Activated CD8-positive, alpha-beta T cell treated with anti-CD3 and anti-CD28 coated beads, Interleukin-2, amount 10 ng/mL, durations not matched to agents 7 days and 5 days (primary cell): ENCODE measurements at regions not wholly inside any gene's neighbourhood (a gene's known extent, or its start where the extent isn't known, plus 50 kb on each side); places are given as distances from the start of the nearest gene placed in this dataset.
"Not testable (repeated sequence)": the region's sequence is repeated elsewhere in the genome, so short reads cannot be mapped to it uniquely, and the experiment has no call there.

Experiments used
- ATAC-seq: fragments of 150-1000 bp; cut with Tn5 transposase; one replicate; pipeline ENCODE4 v1.10.0; 2021; ENCODE audit warnings: moderate library complexity
- CTCF ChIA-PET: fragments of 350-600 bp; sonication (Branson Sonifier 250); formaldehyde crosslinking; loops from one replicate; lab custom pipeline; 2021; ENCODE audit warnings: antibody characterized with exemption; lab: Charles Lee
- POLR2A ChIA-PET: fragments of 350-600 bp; sonication (Branson Sonifier 250); formaldehyde crosslinking; loops from one replicate; lab custom pipeline; 2021; ENCODE audit warnings: antibody characterized with exemption; lab: Charles Lee
- DNase-seq: peaks from one replicate; pipeline ENCODE4 v3.0.0-alpha.2; 2020
- H3K27ac Mint-ChIP-seq: one replicate; pipeline ENCODE4 v1.8.0; 2021; ENCODE audit warnings: mild to moderate bottlenecking, mixed read lengths
- H3K27me3 Mint-ChIP-seq: one replicate; pipeline ENCODE4 v1.8.0; 2021; ENCODE audit warnings: low read depth, mixed read lengths
- H3K36me3 Mint-ChIP-seq: one replicate; pipeline ENCODE4 v1.8.0; 2021; ENCODE audit warnings: low read depth, mixed read lengths
- H3K4me1 Mint-ChIP-seq: one replicate; pipeline ENCODE4 v1.8.0; 2021; ENCODE audit warnings: low read depth, mixed read lengths
- H3K4me3 Mint-ChIP-seq: one replicate; pipeline ENCODE4 v1.8.0; 2021; ENCODE audit warnings: mild to moderate bottlenecking, mixed read lengths
- H3K9me3 Mint-ChIP-seq: one replicate; pipeline ENCODE4 v1.8.0; 2022; ENCODE audit warnings: mixed read lengths; ENCODE audit not compliant: insufficient read depth

GRCh38 chr10:6795541-6795940 lies 215.5 kb upstream of the PRKCQ start:
- ATAC-seq = no peak
- DNase-seq = no peak
- Mint-ChIP-seq H3K4me3 (no peak overlapping the region), H3K36me3 (no peaks in the 10 kb centered on the region), H3K9me3 (no peaks in the 10 kb centered on the region), H3K27ac (no peak overlapping the region), H3K4me1 (no peaks in the 10 kb centered on the region), H3K27me3 (peaks cover 16% of the 10 kb centered on the region)
- CTCF ChIA-PET = no interaction called here
- POLR2A ChIA-PET = no interaction called here

GRCh38 chr10:6794841-6795240 lies 214.8 kb upstream of the PRKCQ start:
- H3K36me3 Mint-ChIP-seq, POLR2A ChIA-PET, H3K4me1 Mint-ChIP-seq, H3K4me3 Mint-ChIP-seq, ATAC-seq, DNase-seq, CTCF ChIA-PET, H3K27ac Mint-ChIP-seq, H3K9me3 Mint-ChIP-seq: not testable (repeated sequence)
- H3K27me3 Mint-ChIP-seq = peaks cover 18% of the 10 kb centered on the region

GRCh38 chr10:6794441-6794840 lies 214.4 kb upstream of the PRKCQ start:
- CTCF ChIA-PET = no interaction called here
- H3K27ac Mint-ChIP-seq = no peak overlapping the region
- H3K4me1 Mint-ChIP-seq = no peaks in the 10 kb centered on the region

GRCh38 chr10:6788731-6789130 lies 208.7 kb upstream of the PRKCQ start:
- Mint-ChIP-seq H3K9me3 (no peaks in the 10 kb centered on the region), H3K4me1 (no peaks in the 10 kb centered on the region), H3K36me3 (no peaks in the 10 kb centered on the region), H3K4me3 (no peak overlapping the region), H3K27ac (no peak overlapping the region), H3K27me3 (peaks cover 15% of the 10 kb centered on the region)
- ChIA-PET POLR2A (no interaction called here), CTCF (no interaction called here)
- DNase-seq = no peak
- ATAC-seq = no peak

More at GRCh38 chr10:6794441-6794840, 214.4 kb upstream of the PRKCQ start:
- no peaks in the 10 kb centered on the region for H3K9me3 Mint-ChIP-seq
- H3K27me3 Mint-ChIP-seq = peaks cover 18% of the 10 kb centered on the region
- ATAC-seq = no peak
- POLR2A ChIA-PET = no interaction called here
- H3K4me3 Mint-ChIP-seq = no peak overlapping the region
- DNase-seq = no peak
- no peaks in the 10 kb centered on the region for H3K36me3 Mint-ChIP-seq

GRCh38 chr10:6788231-6788630 lies 208.2 kb upstream of the PRKCQ start:
- no peaks in the 10 kb centered on the region for H3K4me1 Mint-ChIP-seq
- H3K27ac Mint-ChIP-seq = no peak overlapping the region
- no peak overlapping the region for H3K4me3 Mint-ChIP-seq
- no peaks in the 10 kb centered on the region for H3K36me3 Mint-ChIP-seq
- H3K9me3 Mint-ChIP-seq = no peaks in the 10 kb centered on the region
- CTCF ChIA-PET = no interaction called here
- POLR2A ChIA-PET = no interaction called here
- peaks cover 18% of the 10 kb centered on the region for H3K27me3 Mint-ChIP-seq
- no peak for DNase-seq
- ATAC-seq = no peak

- ATAC-seq (no peak), DNase-seq (no peak)
- H3K27me3 Mint-ChIP-seq = peaks cover 20% of the 10 kb centered on the region
- H3K27ac Mint-ChIP-seq = no peak overlapping the region
- CTCF ChIA-PET = no interaction called here
- no peaks in the 10 kb centered on the region for H3K9me3 Mint-ChIP-seq
- no peak overlapping the region for H3K4me3 Mint-ChIP-seq
- POLR2A ChIA-PET = no interaction called here
- no peaks in the 10 kb centered on the region for H3K36me3 Mint-ChIP-seq
- H3K4me1 Mint-ChIP-seq = no peaks in the 10 kb centered on the region
Observed at GRCh38 chr10:6787718-6788117, 207.6 kb upstream of the PRKCQ start.

DNA sequence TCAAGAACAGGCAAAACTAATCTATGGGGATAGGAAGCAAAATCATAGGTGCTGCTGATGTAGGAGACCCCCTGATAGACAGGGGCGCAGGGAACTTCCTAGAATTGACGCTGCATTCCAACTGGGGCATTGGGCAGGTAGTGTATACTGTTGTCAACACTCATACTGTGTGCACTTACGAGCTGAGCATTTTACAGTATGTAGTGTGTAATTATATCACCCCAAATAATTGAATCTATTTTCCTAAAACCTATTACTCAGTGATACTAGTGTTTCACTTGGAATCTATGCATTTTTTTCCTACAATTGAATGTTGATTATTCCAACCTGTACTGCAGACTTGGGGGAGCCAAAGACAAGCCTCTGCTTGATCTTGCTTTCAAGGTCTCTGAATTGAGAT lies 207.0 kb upstream of the PRKCQ start:
- ATAC-seq (no peak), DNase-seq (no peak)
- Mint-ChIP-seq H3K4me1 (no peaks in the 10 kb centered on the region), H3K27me3 (peaks cover 20% of the 10 kb centered on the region), H3K36me3 (no peaks in the 10 kb centered on the region), H3K9me3 (no peaks in the 10 kb centered on the region), H3K4me3 (no peak overlapping the region), H3K27ac (no peak overlapping the region)
- ChIA-PET CTCF (no interaction called here), POLR2A (no interaction called here)

GRCh38 chr10:6786579-6787031 lies 206.5 kb upstream of the PRKCQ start:
- Mint-ChIP-seq H3K27me3 (peaks cover 23% of the 10 kb centered on the region), H3K36me3 (no peaks in the 10 kb centered on the region), H3K9me3 (no peaks in the 10 kb centered on the region), H3K4me3 (no peak overlapping the region), H3K27ac (no peak overlapping the region), H3K4me1 (no peaks in the 10 kb centered on the region)
- ATAC-seq (no peak), DNase-seq (no peak)
- CTCF ChIA-PET = no interaction called here
- POLR2A ChIA-PET = no interaction called here

DNA sequence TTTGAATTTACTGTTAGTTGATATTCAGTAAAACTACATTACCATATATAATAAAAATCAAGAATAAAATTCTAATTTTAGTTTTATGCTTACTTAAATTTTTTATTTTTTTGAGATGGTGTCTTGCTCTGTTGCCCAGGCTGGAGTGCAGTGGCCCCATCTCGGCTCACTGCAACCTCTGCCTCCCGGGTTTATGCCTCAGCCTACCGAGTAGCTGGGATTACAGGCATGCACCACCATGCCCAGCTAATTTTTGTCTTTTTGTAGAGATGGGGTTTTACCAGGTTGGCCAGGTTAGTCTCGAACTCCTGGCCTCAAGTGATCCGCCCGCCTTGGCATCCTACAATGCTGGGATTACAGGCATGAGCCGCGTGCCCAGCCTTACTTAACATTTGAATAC lies 204.4 kb upstream of the PRKCQ start:
- H3K4me1 Mint-ChIP-seq, H3K9me3 Mint-ChIP-seq, DNase-seq, H3K27ac Mint-ChIP-seq, H3K36me3 Mint-ChIP-seq, CTCF ChIA-PET, POLR2A ChIA-PET, H3K4me3 Mint-ChIP-seq, ATAC-seq: not testable (repeated sequence)
- H3K27me3 Mint-ChIP-seq = peaks cover 16% of the 10 kb centered on the region

- DNase-seq (no peak), ATAC-seq (no peak)
- ChIA-PET CTCF (no interaction called here), POLR2A (no interaction called here)
- Mint-ChIP-seq H3K4me1 (no peaks in the 10 kb centered on the region), H3K36me3 (no peaks in the 10 kb centered on the region), H3K27me3 (peaks cover 16% of the 10 kb centered on the region), H3K4me3 (no peak overlapping the region), H3K9me3 (no peaks in the 10 kb centered on the region), H3K27ac (no peak overlapping the region)
Observed at GRCh38 chr10:6783471-6783870, 203.4 kb upstream of the PRKCQ start.

- no peak for DNase-seq
- no peak for ATAC-seq
- Mint-ChIP-seq H3K36me3 (no peaks in the 10 kb centered on the region), H3K27ac (no peak overlapping the region), H3K9me3 (no peaks in the 10 kb centered on the region), H3K4me3 (no peak overlapping the region), H3K4me1 (no peaks in the 10 kb centered on the region), H3K27me3 (peaks cover 20% of the 10 kb centered on the region)
- ChIA-PET POLR2A (no interaction called here), CTCF (no interaction called here)
Observed at GRCh38 chr10:6782378-6782777, 202.3 kb upstream of the PRKCQ start.

- H3K9me3 Mint-ChIP-seq = no peaks in the 10 kb centered on the region
- ChIA-PET POLR2A (no interaction called here), CTCF (no interaction called here)
- peaks cover 26% of the 10 kb centered on the region for H3K27me3 Mint-ChIP-seq
- no peaks in the 10 kb centered on the region for H3K4me1 Mint-ChIP-seq
- ATAC-seq = no peak
- H3K36me3 Mint-ChIP-seq = no peaks in the 10 kb centered on the region
- DNase-seq = no peak
- H3K27ac Mint-ChIP-seq = no peak overlapping the region
- H3K4me3 Mint-ChIP-seq = no peak overlapping the region
Observed at GRCh38 chr10:6781133-6781770, 201.2 kb upstream of the PRKCQ start.
